ENCODE measurements at regions not wholly inside any gene's neighbourhood (a gene's known extent, or its start where the extent isn't known, plus 50 kb on each side); places are given as distances from the start of the nearest gene placed in this dataset.

DNA sequence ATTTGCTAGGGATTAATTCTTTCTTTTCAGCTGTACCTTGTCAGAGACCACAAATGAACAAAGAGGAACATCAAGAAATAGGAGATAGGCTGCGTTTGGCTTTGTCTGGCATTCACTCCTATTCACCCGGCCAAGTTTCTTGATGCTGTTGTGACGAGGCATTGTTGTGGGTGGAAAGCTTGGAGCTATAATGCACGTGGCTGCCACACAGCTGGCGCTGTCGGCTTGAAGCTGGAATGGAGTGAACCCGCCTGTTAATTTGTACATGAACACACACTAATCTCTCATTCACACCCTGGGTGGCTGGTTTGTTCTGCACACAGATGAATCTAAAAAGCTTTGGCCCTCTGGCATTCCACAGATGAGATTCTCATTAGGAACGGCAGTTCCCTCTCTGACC is 274.9 kb upstream of the GYPC start (continued):
- TF ChIP-seq, protein P1, sequence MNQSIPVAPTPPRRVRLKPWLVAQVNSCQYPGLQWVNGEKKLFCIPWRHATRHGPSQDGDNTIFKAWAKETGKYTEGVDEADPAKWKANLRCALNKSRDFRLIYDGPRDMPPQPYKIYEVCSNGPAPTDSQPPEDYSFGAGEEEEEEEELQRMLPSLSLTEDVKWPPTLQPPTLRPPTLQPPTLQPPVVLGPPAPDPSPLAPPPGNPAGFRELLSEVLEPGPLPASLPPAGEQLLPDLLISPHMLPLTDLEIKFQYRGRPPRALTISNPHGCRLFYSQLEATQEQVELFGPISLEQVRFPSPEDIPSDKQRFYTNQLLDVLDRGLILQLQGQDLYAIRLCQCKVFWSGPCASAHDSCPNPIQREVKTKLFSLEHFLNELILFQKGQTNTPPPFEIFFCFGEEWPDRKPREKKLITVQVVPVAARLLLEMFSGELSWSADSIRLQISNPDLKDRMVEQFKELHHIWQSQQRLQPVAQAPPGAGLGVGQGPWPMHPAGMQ (IDR thresholded peaks at IDR 0.05; ENCODE audit: borderline replicate concordance) = no peak
- TF ChIP-seq, protein P2, sequence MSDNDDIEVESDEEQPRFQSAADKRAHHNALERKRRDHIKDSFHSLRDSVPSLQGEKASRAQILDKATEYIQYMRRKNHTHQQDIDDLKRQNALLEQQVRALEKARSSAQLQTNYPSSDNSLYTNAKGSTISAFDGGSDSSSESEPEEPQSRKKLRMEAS (IDR thresholded peaks at IDR 0.05; ENCODE audit: low read depth, low read length) = no peak
- no peak for TF ChIP-seq ZNF217 (IDR thresholded peaks at IDR 0.05)

DNA sequence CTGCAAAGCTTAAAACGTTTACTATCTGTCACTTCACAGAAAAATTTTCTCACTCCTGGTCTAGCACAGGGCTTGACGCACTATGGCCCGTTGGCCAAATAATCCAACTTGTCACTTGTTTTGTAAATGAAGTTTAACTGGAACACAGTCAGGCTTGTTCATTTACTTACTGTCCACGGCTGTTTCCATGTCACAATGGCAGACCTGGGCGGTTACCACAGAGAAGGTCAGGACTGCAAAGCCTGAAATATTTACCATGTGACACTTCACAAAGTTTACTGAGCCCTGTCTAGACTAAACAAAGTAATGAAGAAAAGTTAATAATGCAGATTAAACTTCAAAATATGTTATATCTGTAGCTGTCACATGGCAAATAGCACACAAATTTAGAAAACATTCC is 273.0 kb upstream of the GYPC start:
- intact Hi-C loops (cut with micrococcal nuclease; ENCODE audit: unreplicated experiment) (no loop called here), in situ Hi-C loops (cut with MboI) (no loop called here)
- POLR2A ChIA-PET = no interaction called here
- SMC1A ChIA-PET (ENCODE audit: uncharacterized antibody, unreplicated experiment) = no interaction called here
- Histone ChIP-seq H3K4me1 (ENCODE audit: control insufficient read depth, insufficient read depth, low read length) (no peaks in the 10 kb centered on the region), H3K4me2 (ENCODE audit: control insufficient read depth, insufficient read depth) (no peak overlapping the region), H3K9ac (ENCODE audit: control insufficient read depth, insufficient read depth, low read length) (no peak overlapping the region), H3K27ac (ENCODE audit: control insufficient read depth, insufficient read depth) (no peak overlapping the region), H3K79me2 (ENCODE audit: control insufficient read depth, insufficient read depth, low read length) (no peaks in the 10 kb centered on the region), H3K4me3 (no peak overlapping the region), H2AFZ (ENCODE audit: control insufficient read depth, low read depth, low read length) (no peak overlapping the region), H3K9me3 (replicated peaks; ENCODE audit: control insufficient read depth, insufficient read depth, low read length) (no peaks in the 10 kb centered on the region; the same call in 2 of the 3 replicates), H4K20me1 (ENCODE audit: control insufficient read depth, insufficient read depth) (no peaks in the 10 kb centered on the region), H3K36me3 (ENCODE audit: control insufficient read depth in 2 of 2, insufficient read depth in 2 of 2, low read length in 1 of 2) (no peaks in the 10 kb centered on the region), H3K27me3 (replicated peaks in 1 of 2; ENCODE audit: control insufficient read depth in 2 of 2, insufficient read depth in 2 of 2, low read length in 1 of 2) (no peaks in the 10 kb centered on the region)
- no TSS peak for BruUV-seq (replicated peaks)
- TF ChIP-seq JUND (IDR thresholded peaks at IDR 0.05; ENCODE audit: low read depth, low read length) (no peak), SIX5 (IDR thresholded peaks at IDR 0.05; ENCODE audit: low read depth, low read length, severe bottlenecking) (no peak), TCF7 (IDR thresholded peaks at IDR 0.05; ENCODE audit: borderline replicate concordance) (no peak), SMAD1 (IDR thresholded peaks at IDR 0.05; ENCODE audit: low read depth, partially characterized antibody) (no peak), JUNB (IDR thresholded peaks at IDR 0.05) (no peak), ATF7 (IDR thresholded peaks at IDR 0.05; ENCODE audit: low read depth) (no peak), FOXK2 (IDR thresholded peaks at IDR 0.05) (no peak), EP300 (IDR thresholded peaks at IDR 0.05; ENCODE audit: borderline replicate concordance in 1 of 2, control insufficient read depth in 1 of 2, low read depth in 2 of 2, low read length in 2 of 2) (no peak), NFXL1 (IDR thresholded peaks at IDR 0.05; ENCODE audit: borderline replicate concordance) (no peak), RCOR1 (conservative IDR thresholded peaks at IDR 0.05; ENCODE audit: low read depth, low read length) (no peak), NBN (IDR thresholded peaks at IDR 0.05) (no peak), TCF3 (IDR thresholded peaks at IDR 0.05; ENCODE audit: borderline replicate concordance, insufficient read depth, low read depth, low read length) (no peak)
- TF ChIP-seq, protein P3, sequence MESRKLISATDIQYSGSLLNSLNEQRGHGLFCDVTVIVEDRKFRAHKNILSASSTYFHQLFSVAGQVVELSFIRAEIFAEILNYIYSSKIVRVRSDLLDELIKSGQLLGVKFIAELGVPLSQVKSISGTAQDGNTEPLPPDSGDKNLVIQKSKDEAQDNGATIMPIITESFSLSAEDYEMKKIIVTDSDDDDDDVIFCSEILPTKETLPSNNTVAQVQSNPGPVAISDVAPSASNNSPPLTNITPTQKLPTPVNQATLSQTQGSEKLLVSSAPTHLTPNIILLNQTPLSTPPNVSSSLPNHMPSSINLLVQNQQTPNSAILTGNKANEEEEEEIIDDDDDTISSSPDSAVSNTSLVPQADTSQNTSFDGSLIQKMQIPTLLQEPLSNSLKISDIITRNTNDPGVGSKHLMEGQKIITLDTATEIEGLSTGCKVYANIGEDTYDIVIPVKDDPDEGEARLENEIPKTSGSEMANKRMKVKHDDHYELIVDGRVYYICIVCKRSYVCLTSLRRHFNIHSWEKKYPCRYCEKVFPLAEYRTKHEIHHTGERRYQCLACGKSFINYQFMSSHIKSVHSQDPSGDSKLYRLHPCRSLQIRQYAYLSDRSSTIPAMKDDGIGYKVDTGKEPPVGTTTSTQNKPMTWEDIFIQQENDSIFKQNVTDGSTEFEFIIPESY (IDR thresholded peaks at IDR 0.05) = no peak
- FAIRE-seq = no peak
- CTCF ChIA-PET = no interaction called here
- WGBS (ENCODE audit: insufficient coverage, insufficient replicate concordance, low lambda C conversion rate, missing lambda C conversion rate) = 41% methylated on average over 5 of the region's 5 CpGs
- DNase-seq (ENCODE audit: low read depth, low spot score) = no peak
- RAD21 ChIA-PET (ENCODE audit: unreplicated experiment) = no interaction called here
- ATAC-seq = no peak

All from GM12878 (cell line).